ENCODE measurements at regions not wholly inside any gene's neighbourhood (a gene's known extent, or its start where the extent isn't known, plus 50 kb on each side); places are given as distances from the start of the nearest gene placed in this dataset.

DNA sequence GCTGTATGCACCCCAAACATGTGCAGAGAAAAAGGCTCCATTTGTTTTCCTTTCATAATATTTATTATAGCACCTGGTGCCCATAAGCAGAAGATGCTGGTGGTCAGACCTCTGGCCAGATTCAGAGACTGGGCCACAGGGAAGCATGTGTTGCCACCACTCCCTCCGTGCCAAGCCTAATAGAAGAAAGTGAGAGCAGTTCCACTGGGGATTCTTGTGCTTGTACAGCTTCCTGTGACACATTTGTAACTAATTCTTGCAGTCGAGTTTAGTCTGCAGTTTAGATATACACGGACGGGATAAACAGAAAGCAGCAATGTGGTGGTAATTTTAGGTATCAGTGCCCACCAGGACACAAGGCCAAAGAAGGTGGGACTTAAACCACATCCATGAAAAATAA, 135.4 kb upstream of the PIEZO2 start:
- Mint-ChIP-seq H3K9me3 (peaks cover 4% of the 10 kb centered on the region), H3K4me3 (no peak overlapping the region), H3K4me1 (no peaks in the 10 kb centered on the region), H3K27me3 (ENCODE audit: low read depth, poor library complexity) (peaks cover 8% of the 10 kb centered on the region), H3K36me3 (ENCODE audit: low read depth) (no peaks in the 10 kb centered on the region), H3K27ac (no peak overlapping the region)
- no peak for TF ChIP-seq CTCF (IDR thresholded peaks at IDR 0.05)
- DNase-seq, result no peak

GRCh38 chr18:11284349-11284748, 135.0 kb upstream of the PIEZO2 start:
- Mint-ChIP-seq H3K36me3 (ENCODE audit: low read depth) (no peaks in the 10 kb centered on the region), H3K9me3 (peaks cover 8% of the 10 kb centered on the region), H3K27ac (no peak overlapping the region), H3K27me3 (ENCODE audit: low read depth, poor library complexity) (peaks cover 8% of the 10 kb centered on the region), H3K4me1 (no peaks in the 10 kb centered on the region), H3K4me3 (no peak overlapping the region)
- DNase-seq, result no peak
- TF ChIP-seq CTCF (IDR thresholded peaks at IDR 0.05), result no peak

DNA sequence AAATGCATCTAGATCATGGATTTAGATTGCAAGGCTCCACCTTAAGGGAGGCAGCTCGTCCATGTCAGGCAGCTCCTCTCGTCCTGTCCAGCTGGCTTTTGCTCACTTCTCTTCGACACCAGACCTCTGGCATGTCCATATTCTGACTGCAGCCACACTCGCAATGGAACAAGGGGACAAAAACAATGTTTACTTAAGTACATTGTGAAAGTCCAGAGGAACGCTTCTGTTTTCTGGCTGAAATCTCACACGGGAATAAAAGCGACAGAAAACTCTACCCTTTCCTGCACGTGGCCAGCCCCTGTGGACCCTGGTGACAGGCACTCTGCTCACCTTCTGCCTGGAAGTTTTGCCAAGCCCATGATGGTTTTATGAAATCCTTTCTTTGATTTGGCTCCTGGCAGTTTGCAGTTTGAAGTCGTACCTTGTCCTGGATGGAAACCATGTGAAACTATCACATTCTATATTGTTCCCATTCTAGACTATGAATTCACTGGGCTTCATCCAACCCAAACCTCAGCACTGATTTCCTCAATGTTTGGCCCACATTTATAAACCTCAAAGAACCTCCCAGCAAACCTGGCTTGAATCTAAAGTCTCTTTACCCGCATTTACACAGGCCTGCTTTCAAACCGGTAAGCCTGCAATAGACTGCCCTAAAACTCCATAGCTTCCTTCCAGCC, 134.3 kb upstream of the PIEZO2 start:
- Mint-ChIP-seq H3K4me1 (no peaks in the 10 kb centered on the region), H3K27me3 (ENCODE audit: low read depth, poor library complexity) (peaks cover 8% of the 10 kb centered on the region), H3K4me3 (no peak overlapping the region), H3K36me3 (ENCODE audit: low read depth) (no peaks in the 10 kb centered on the region), H3K27ac (no peak overlapping the region), H3K9me3 (peaks cover 8% of the 10 kb centered on the region)
- DNase-seq, result no peak
- TF ChIP-seq CTCF (IDR thresholded peaks at IDR 0.05), result no peak

GRCh38 chr18:11279461-11279860, 130.1 kb upstream of the PIEZO2 start:
- H3K4me1 Mint-ChIP-seq, result peaks cover 10% of the 10 kb centered on the region
- no peak for DNase-seq
- H3K9me3 Mint-ChIP-seq, result peaks cover 8% of the 10 kb centered on the region
- H3K27me3 Mint-ChIP-seq (ENCODE audit: low read depth, poor library complexity), result peaks cover 2% of the 10 kb centered on the region
- TF ChIP-seq CTCF (IDR thresholded peaks at IDR 0.05), result no peak
- H3K4me3 Mint-ChIP-seq, result no peak overlapping the region
- no peaks in the 10 kb centered on the region for H3K36me3 Mint-ChIP-seq (ENCODE audit: low read depth)
- H3K27ac Mint-ChIP-seq, result no peak overlapping the region

DNA sequence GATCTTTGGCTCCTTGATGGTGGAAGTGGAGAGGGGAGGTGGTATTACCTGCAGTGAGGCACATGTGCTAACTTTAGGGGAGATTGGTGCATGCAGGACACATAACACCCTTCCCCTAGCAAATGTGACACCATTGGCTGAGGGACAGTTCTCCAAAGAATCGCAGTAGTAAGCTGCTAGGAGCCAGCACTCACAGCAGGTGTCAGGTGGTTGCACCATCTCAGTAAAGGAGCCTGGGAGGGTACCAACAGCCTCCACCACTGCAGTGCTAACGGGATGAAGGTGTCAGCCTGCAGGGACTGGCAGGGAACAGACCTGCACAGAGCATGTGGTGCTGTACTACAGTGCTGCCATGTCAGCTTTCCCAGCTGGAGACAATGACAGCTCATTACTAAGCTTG, 127.3 kb upstream of the PIEZO2 start:
- no peak overlapping the region for H3K4me3 Mint-ChIP-seq
- no peak for TF ChIP-seq CTCF (IDR thresholded peaks at IDR 0.05)
- DNase-seq, result no peak
- H3K27ac Mint-ChIP-seq, result no peak overlapping the region
- peaks cover 10% of the 10 kb centered on the region for H3K4me1 Mint-ChIP-seq
- peaks cover 5% of the 10 kb centered on the region for H3K9me3 Mint-ChIP-seq
- H3K27me3 Mint-ChIP-seq (ENCODE audit: low read depth, poor library complexity), result peaks cover 8% of the 10 kb centered on the region
- no peaks in the 10 kb centered on the region for H3K36me3 Mint-ChIP-seq (ENCODE audit: low read depth)

DNA sequence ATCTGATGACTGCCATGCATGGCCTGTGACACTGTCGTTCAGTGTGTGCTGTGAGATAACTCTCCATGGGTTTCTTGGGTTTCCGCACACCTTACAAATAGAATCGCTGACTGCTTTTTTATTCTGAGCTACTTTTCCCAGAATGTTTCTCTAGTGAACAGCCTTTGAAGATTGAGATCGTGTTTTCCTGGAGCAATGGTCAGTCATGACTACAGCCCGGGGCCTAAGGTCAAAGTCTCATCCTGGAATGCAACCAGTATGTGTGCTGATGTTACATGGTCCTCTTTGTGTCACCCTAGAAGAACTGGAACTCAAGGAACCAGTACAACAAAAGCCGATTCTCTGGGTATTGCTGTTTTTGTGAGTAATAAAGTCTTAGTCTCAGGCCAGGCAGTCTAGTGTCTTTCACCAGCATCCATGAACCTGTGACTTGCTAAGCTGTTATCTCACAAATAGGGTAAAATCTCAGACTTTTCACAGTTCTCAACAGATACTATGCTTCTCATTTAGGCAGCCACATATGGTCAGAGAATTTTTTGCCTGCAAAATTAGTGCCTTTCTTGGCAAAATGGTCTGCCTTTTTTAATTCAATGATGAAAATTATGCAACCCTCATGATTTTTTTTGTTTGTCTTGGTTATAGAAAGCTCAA, 124.9 kb upstream of the PIEZO2 start:
- Mint-ChIP-seq H3K27ac (no peak overlapping the region), H3K4me3 (no peak overlapping the region)
- TF ChIP-seq CTCF (IDR thresholded peaks at IDR 0.05), result no peak

More for the DNA sequence above, 124.9 kb upstream of the PIEZO2 start:
- H3K9me3 Mint-ChIP-seq, result no peaks in the 10 kb centered on the region
- H3K27me3 Mint-ChIP-seq (ENCODE audit: low read depth, poor library complexity), result peaks cover 8% of the 10 kb centered on the region
- H3K4me1 Mint-ChIP-seq, result peaks cover 10% of the 10 kb centered on the region
- DNase-seq, result no peak
- H3K36me3 Mint-ChIP-seq (ENCODE audit: low read depth), result no peaks in the 10 kb centered on the region
